Fibroblast of peridontal ligament (primary cell): ENCODE measurements at regions not wholly inside any gene's neighbourhood (a gene's known extent, or its start where the extent isn't known, plus 50 kb on each side); places are given as distances from the start of the nearest gene placed in this dataset.

Experiments
- DNase-seq: peaks from one replicate; pipeline ENCODE4 v3.0.0-alpha.2; 2010; ENCODE audit errors: extremely low read depth

DNA sequence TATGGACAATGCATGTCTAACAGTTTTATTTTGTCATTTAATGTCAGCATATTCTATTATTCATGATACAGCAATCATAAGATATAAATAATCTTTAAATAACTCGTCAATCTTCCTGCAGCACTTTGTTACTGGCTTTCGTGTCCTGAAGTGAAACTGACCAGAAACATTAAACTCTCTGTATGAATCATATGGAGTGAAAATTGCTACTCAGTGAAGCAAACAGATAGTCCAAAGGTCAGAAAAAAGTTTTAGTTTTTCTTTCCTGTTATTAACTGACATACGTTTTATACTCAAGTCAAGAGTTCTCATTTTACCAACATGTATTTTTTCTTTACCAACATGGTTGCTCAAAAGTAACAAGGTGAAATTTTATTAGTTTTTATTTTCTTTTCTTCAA, 106.8 kb upstream of the GALNT5 start:
- DNase-seq, result peak; percentile 83

DNA sequence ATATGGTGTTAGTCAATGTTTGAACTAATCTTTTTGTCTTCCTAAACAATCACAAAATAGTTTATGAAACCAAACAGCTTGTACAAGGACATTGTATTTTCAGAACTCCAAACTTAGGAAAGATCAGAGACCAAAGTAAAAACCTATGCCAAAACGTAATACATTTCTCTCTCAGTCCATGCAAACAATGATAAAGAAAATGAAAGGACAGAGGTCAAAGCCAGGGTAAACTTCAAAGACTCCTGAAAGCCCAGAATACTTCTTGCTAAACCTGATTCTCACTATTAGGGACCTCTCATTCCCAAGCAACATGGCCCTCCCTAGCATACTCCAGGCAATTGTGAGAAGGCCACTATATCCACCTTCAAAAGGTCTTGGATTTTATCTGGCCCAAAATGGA, 105.1 kb upstream of the GALNT5 start:
- no peak for DNase-seq

DNA sequence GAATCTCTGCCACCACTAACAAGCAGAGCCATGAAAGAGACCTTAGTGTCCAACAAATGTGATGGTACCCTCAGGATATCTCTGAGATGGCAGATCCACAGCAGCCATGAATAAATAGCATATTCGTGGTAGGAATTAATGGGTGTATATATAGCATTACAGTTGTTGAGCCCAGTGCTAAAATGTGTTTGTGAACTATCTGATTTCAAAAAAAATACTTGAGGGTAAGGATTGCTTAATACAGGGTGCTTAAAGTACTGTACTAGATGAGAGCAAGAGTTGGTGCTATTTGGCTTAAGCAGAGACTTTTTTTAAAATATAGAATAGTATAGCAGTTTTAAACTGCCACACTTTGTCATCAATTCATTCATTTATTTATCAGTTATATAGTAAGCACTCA, 101.5 kb upstream of the GALNT5 start:
- DNase-seq, result no peak

- DNase-seq, result no peak
Observed at GRCh38 chr2:157158111-157158510, 99.4 kb upstream of the GALNT5 start.

GRCh38 chr2:157159221-157159934, 98.1 kb upstream of the GALNT5 start:
- DNase-seq, result no peak

GRCh38 chr2:157160111-157160510, 97.4 kb upstream of the GALNT5 start:
- DNase-seq, result no peak

DNA sequence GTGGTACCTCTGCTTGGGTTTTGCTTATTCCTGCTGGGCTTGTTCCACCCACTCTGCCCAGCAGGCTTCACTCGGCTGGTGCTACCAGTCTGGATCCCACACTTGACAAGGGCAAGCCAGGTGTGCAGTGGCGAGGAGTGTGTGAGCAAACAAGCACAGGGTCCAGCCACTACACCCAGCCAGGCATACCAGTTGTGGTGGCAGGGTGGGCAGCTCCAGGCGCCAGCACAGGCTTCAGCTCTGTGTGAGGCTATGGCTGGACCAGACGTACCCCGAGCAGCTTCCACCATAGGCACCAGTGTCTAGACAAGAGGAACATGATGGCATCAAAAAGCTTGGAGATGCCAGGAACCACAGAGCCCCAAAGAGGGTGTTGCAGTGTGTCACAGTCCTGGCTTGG, 93.1 kb upstream of the GALNT5 start:
- DNase-seq, result no peak

DNA sequence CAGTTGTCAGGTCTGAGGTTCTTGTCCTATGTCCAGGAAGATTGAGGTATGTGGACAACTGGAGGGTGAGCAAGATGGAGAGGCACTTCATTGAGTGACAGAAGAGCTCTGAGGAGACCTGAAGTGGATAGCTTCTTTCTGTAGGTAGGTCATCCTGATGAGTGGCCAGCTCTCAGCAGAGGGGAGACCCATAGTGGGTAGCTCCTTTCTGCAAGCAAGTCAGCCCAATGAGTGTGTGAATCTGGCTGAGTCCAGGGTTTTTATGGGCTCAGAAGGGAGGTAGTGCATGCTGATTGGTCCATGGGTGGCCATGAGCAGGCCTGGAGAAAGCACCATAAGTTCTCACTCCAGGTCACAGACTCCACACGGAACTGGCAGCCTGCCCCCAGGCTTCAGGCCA, 92.6 kb upstream of the GALNT5 start:
- no peak for DNase-seq

- DNase-seq, result no peak
Observed at GRCh38 chr2:157168501-157168900, 89.0 kb upstream of the GALNT5 start.

DNA sequence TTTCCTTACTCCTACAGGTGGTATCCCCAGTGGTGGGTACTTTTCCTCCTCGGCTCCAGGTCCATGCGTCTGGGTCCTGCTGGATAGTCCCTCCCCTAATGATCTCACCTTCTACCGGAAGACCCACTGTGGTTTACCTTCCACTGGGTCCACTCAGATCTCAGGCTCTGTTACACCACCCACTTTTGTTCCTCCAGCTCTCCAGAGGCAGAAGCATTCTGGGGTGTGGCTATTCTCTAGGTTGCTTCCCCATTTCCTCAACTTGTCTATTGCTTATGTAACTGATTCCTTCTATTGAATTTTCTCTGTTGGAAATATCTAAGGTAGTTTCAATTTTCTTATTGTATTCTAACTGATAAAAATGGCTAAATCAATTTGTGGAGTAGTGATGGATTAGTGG, 87.6 kb upstream of the GALNT5 start:
- DNase-seq, result no peak

DNA sequence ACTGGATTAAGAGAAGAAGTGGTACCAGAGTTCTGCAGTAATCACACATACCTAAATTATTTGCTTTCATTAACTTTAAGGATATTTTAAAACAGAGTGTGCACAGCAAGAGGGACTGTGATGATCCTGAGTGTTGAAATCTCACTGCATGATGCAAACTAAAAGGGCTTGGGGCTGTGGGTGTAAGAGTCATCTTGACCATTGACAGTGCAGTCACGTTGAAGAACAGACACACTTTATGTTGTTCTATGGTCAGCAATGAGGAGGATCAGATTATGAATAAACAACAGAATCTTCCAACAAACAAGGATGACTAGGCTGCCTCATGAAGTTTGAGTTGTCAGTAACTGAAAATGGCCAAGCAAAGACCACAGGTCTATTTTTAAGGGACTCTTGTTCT, 87.2 kb upstream of the GALNT5 start:
- DNase-seq, result no peak

DNA sequence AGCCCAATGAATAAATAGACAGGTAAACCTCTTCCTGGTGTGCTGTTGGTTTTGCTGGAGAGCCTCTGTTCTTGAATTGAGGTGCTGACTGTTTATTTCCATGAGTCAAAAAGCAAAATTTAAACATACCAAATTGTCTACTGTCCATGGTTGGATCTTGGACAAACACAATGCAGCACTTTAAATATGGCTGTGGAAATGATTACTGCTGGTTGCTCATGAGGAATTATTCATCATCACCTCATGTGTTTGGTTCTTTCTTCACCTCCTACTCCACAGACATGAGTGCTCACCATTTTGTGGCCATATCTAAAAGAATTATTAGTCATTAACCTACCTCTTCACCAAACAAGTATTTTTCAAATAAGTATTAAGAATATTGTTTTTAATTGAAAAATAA, 85.3 kb upstream of the GALNT5 start:
- DNase-seq, result peak; percentile 41

GRCh38 chr2:157172866-157173578, 84.5 kb upstream of the GALNT5 start:
- DNase-seq, result peak; percentile 79

DNA sequence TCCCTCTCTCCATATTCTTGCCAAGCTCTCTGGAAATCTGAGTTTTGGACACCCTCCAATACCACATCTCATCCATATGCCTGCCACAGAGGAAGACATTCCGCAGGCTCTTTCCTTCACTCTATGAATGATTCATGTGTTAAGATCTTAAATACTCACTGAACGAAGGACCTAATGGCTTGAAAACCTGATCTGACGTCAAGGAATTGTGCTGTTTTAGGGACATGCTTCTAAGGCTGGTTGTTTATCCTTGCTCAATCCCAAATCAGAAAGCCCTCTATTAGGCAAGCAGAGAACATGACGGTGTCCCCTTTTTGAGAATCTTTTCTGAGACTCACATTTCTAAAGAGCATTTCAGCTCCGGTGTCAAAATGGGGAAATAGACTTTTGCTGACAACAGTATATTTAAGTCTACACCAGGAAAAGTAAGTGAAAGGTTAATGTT, 83.7 kb upstream of the GALNT5 start:
- DNase-seq, result peak; percentile 100

DNA sequence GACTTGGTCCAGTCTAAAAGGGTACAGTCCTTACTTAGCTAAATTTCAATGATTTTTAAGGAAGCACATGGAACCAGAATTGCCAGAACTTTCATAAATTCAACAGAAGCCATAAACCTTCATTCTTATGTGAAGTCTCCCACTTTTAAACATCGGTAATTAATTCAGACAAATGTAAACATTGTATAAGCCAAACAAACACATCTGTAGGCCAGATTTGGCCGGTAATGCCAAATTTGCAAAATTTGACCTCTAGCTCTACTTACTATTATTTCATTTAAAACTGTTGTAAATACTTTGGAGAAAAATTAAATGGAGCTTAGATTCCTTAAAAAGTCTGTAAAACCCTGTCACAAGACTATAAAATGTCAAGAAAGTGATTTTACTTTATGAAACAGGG, 83.2 kb upstream of the GALNT5 start:
- DNase-seq, result peak; percentile 57

DNA sequence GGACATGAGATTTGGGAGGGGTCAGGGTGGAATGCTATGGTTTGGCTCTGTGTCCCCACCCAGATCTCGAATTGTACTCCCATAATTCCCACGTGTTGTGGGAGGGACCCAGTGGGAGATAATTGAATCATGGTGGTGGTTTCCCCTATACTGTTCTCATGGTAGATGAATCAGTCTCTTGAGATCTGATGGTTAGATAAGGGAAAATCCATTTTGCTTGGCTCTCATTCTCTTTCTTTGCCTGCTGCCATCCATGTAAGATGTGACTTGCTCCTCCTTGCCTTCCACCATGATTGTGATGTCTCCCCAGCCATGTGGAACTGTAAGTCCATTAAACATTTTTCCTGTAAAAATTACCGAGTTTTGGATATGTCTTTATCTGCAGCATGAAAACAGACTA, 80.9 kb upstream of the GALNT5 start:
- DNase-seq, result no peak

DNA sequence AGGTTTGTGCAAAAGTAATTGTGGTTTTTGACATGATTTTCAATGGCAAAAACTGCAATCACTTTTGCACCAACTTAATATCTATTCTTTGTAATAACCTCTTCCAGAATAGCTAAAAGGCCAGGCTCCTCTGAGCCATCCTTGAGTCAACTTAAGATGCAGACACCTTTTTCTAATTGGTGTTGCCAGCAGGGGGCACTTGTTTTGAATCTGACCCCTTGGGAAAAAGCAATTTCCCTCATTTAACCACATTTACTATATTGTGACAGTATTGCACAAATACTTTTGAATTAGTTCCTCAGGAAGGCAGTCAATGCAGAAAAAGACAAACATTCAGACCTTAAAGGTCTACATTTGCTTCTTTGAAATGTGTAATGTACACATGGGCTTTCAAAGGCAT, 78.6 kb upstream of the GALNT5 start:
- no peak for DNase-seq

GRCh38 chr2:157179324-157180105, 78.0 kb upstream of the GALNT5 start:
- no peak for DNase-seq

GRCh38 chr2:157180359-157180758, 77.1 kb upstream of the GALNT5 start:
- DNase-seq, result no peak

DNA sequence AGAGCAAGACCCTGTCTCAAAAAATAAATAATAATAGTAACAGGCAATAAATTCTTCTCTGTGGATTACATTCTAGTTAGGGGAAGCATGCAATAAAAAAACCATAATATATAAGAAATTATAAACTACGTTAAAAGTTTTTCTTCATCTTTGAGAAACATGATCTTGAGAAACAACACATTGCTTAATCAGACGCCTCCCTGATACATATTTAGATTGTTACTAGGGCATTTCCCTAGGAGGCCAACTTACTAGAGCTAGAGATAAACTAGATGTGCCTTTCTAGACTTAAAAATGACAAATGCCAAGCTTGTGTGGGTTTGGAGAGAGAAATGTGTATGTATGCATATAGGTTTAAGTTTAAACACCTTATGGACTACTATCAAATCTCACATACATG, 76.3 kb upstream of the GALNT5 start:
- DNase-seq, result peak; percentile 49

DNA sequence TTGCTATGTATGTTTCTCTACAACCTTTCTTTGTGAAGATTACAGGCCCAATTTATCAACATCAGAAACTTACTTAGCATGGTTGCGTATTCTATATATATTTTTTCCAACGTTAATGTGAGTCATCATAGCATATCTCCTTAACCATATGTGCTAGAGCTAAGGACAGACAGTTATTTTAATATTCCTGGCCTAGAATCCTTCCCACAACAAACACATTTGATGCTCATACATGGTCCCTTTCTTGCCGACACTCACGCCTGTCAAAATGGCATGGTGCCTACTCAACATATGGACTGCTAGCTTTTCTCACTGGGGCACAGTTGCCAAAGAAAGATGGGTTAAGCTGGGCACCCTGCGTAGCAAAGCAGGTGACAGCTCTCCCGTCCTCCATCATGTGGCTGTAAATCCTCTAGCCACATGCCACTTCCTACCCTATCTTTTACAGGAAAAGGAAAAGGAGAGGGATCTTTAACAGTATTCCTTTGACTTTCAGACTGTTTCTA, 75.2 kb upstream of the GALNT5 start:
- no peak for DNase-seq

DNA sequence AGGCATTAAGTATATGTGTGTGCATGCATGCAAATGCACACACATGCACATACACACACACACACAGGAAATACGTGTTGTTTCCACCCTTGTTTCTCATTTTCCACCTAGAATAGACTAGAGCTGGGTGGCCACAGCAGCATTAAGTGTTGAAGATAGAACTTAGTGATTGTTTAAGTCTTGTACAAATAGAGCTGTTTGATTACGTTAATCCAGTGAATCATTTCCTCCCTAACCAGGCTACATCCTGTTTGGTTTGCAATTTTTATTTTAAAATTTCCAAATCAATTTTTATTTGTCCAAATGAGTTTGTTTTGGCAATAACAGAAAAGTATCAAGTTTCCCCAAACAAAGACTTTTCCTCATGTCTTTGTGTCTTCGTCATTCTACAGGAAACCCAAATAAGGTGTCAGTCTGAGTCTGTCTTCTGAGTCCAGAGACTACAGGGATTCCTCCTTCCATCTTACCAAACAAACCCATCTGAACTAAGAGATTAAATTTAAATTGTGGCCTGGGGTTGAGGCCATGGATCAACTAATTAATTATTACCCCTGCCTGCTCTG, 74.6 kb upstream of the GALNT5 start:
- peak; percentile 90 for DNase-seq
